GM12878 (cell line): ENCODE measurements at regions not wholly inside any gene's neighbourhood (a gene's known extent, or its start where the extent isn't known, plus 50 kb on each side); places are given as distances from the start of the nearest gene placed in this dataset.
A peak's percentile ranks its signal among the peaks of the same experiment; 100 is the strongest.

Experiments used
- ATAC-seq: fragments of 200-7000 bp; cut with Tn5 transposase; 3 replicates; pipeline ENCODE4 v1.9.1; 2020; ENCODE audit warnings: mild to moderate bottlenecking, moderate library complexity
- BruUV-seq: library from RNA; stranded (reverse); fragments of 400-500 nt; replicated peaks from 2 replicates; lab custom pipeline; 2021; lab: Mats Ljungman, UMichigan
- CTCF ChIA-PET: fragments of 300-600 bp; sonication (Branson Sonifier 250); formaldehyde crosslinking; extraction: SDS; loops from one replicate; lab custom pipeline; 2021; ENCODE audit warnings: inconsistent platforms; lab: Yijun Ruan, JAX
- POLR2A ChIA-PET: fragments of 350-600 bp; formaldehyde crosslinking; extraction: SDS; loops from one replicate; lab custom pipeline; 2021; ENCODE audit warnings: inconsistent platforms; lab: Charles Lee
- RAD21 ChIA-PET: fragments of 300-600 bp; sonication (Branson Sonifier 250); formaldehyde crosslinking; loops from one replicate; lab custom pipeline; 2023; ENCODE audit warnings: antibody characterized with exemption; ENCODE audit not compliant: unreplicated experiment; lab: Charles Lee
- SMC1A ChIA-PET: fragments of 300-600 bp; sonication (Branson Sonifier 250); formaldehyde crosslinking; loops from one replicate; lab custom pipeline; 2023; ENCODE audit not compliant: unreplicated experiment, uncharacterized antibody; lab: Charles Lee
- DNase-seq: peaks from one replicate; pipeline ENCODE4 v3.0.0-alpha.2; 2011; ENCODE audit warnings: low read depth, low spot score
- FAIRE-seq: peaks from 3 replicates; lab custom pipeline; 2011; peaks lifted over from hg19 to GRCh38; lab: Jason Lieb, UNC
- H2AFZ ChIP-seq: 2 replicates; pipeline ENCODE4 v1.6.0; 2011; ENCODE audit warnings: low read depth, low read length, control low read depth; ENCODE audit not compliant: control insufficient read depth
- H3K27ac ChIP-seq: 2 replicates; pipeline ENCODE4 v1.5.1; 2011; ENCODE audit warnings: control low read depth; ENCODE audit not compliant: control insufficient read depth, insufficient read depth
- H3K27me3 ChIP-seq, 2 experiments: replicated peaks in 1 of 2; 2 replicates each; pipeline versions ENCODE4 v1.6.0 to v1.6.1; 2011; ENCODE audit warnings: low read length in 1 of 2; ENCODE audit not compliant: control insufficient read depth in 2 of 2, insufficient read depth in 2 of 2
- H3K36me3 ChIP-seq, 2 experiments: 2 replicates each; pipeline ENCODE4 v1.5.1; 2011; ENCODE audit warnings: low read length in 1 of 2; ENCODE audit not compliant: control insufficient read depth in 2 of 2, insufficient read depth in 2 of 2
- H3K4me1 ChIP-seq: 2 replicates; pipeline ENCODE4 v1.6.1; 2011; ENCODE audit warnings: mild to moderate bottlenecking, low read length, moderate library complexity, mixed read lengths; ENCODE audit not compliant: control insufficient read depth, insufficient read depth
- H3K4me2 ChIP-seq: 2 replicates; pipeline ENCODE4 v1.6.0; 2011; ENCODE audit warnings: control low read depth; ENCODE audit not compliant: control insufficient read depth, insufficient read depth
- H3K4me3 ChIP-seq: fragments of 200-600 bp; sonication (generic); 2 replicates; pipeline ENCODE4 v1.5.1; 2016
- H3K79me2 ChIP-seq: 2 replicates; pipeline ENCODE4 v1.6.0; 2011; ENCODE audit warnings: low read length; ENCODE audit not compliant: control insufficient read depth, insufficient read depth
- H3K9ac ChIP-seq: 2 replicates; pipeline ENCODE4 v1.8.0; 2011; ENCODE audit warnings: low read length, control low read depth, mixed read lengths; ENCODE audit not compliant: control insufficient read depth, insufficient read depth
- H3K9me3 ChIP-seq: replicated peaks from 3 replicates; pipeline ENCODE4 v1.5.1; 2011; ENCODE audit warnings: mild to moderate bottlenecking, low read length; ENCODE audit not compliant: control insufficient read depth, insufficient read depth
- H4K20me1 ChIP-seq: 2 replicates; pipeline ENCODE4 v1.6.0; 2011; ENCODE audit not compliant: control insufficient read depth, insufficient read depth
- ATF3 ChIP-seq: IDR thresholded peaks from 2 replicates; pipeline ENCODE4 v1.6.1; 2011; ENCODE audit warnings: low read depth, mild to moderate bottlenecking, low read length, moderate library complexity, borderline replicate concordance; ENCODE audit errors: extremely low read depth
- CBX3 ChIP-seq: fragments of 200-600 bp; sonication (generic); IDR thresholded peaks from 2 replicates; pipeline ENCODE4 v1.6.1; 2016; ENCODE audit warnings: low read depth, borderline replicate concordance
- FOXM1 ChIP-seq: IDR thresholded peaks from 2 replicates; pipeline ENCODE4 v1.6.1; 2012; ENCODE audit warnings: low read depth, mild to moderate bottlenecking, inconsistent platforms, low read length, moderate library complexity
- GATAD2B ChIP-seq: fragments of 450-650 bp; conservative IDR thresholded peaks from 2 replicates; pipeline ENCODE4 v1.6.1; 2017; ENCODE audit warnings: low read depth, mild to moderate bottlenecking, moderate library complexity
- PBX3 ChIP-seq: IDR thresholded peaks from 2 replicates; pipeline ENCODE4 v1.6.1; 2011; ENCODE audit warnings: mild to moderate bottlenecking, low read depth, low read length, moderate library complexity; ENCODE audit not compliant: insufficient replicate concordance
- SMAD5 ChIP-seq: IDR thresholded peaks from 2 replicates; pipeline ENCODE4 v1.6.1; 2016; ENCODE audit warnings: antibody characterized with exemption, low read depth
- WGBS: methylation state at CpG from one replicate; pipeline ENCODE4 v1.1.6; 2016; ENCODE audit warnings: low lambda C conversion rate; ENCODE audit not compliant: insufficient replicate concordance, insufficient coverage; ENCODE audit errors: missing lambda C conversion rate; 5-methylcytosine and 5-hydroxymethylcytosine counted together
- in situ Hi-C: fragments of 300-500 bp; cut with MboI; formaldehyde crosslinking; loops from 9 replicates; pipeline ENCODE4 v1.14.3; 2018; ENCODE audit warnings: mixed read lengths
- intact Hi-C: fragments of 100-400 bp; cut with micrococcal nuclease; formaldehyde crosslinking; loops from one replicate; pipeline ENCODE4 v1.14.2; 2022; ENCODE audit not compliant: unreplicated experiment

GRCh38 chr2:11949732-11950523 lies 203.5 kb downstream of the LPIN1 start:
- Histone ChIP-seq H3K27ac (no peak overlapping the region), H3K4me1 (peaks cover 4% of the 10 kb centered on the region; the same call in 1 of the 2 replicates), H3K9ac (no peak overlapping the region), H2AFZ (no peak overlapping the region), H3K79me2 (no peaks in the 10 kb centered on the region), H3K27me3 (no peaks in the 10 kb centered on the region), H3K9me3 (peaks cover 7% of the 10 kb centered on the region; the same call in 2 of the 3 replicates), H3K4me2 (no peak overlapping the region), H3K4me3 (no peak overlapping the region), H3K36me3 (peaks cover 0 to 4% of the 10 kb centered on the region in 2 experiments; a peak in 2 of 4 replicates), H4K20me1 (no peaks in the 10 kb centered on the region)
- WGBS: 94% methylated on average over 4 of the region's 4 CpGs
- TF ChIP-seq FOXM1: no peak
- TF ChIP-seq ATF3: no peak
- no peak for TF ChIP-seq GATAD2B
- TF ChIP-seq PBX3: peak; percentile 50
- no peak for TF ChIP-seq CBX3
- no peak for TF ChIP-seq SMAD5
- CTCF ChIA-PET: interaction anchor here (1.3 kb wide), 1 partner anchor 86 kb away, joined by 3 read pairs; no protein-coding TSS in a partner anchor
- RAD21 ChIA-PET: no interaction called here
- FAIRE-seq (peak; percentile 35), DNase-seq (no peak), ATAC-seq (peak; percentile 50)
- POLR2A ChIA-PET: no interaction called here
- intact Hi-C loops (loop anchor here (5.0 to 10.0 kb wide), 2 partner anchors 122 to 345 kb away; no protein-coding TSS in a partner anchor), in situ Hi-C loops (no loop called here)
- SMC1A ChIA-PET: interaction anchor here (1.0 to 4.4 kb wide), 3 partner anchors 12 to 92 kb away, joined by 3 to 17 read pairs (median 4); no protein-coding TSS in a partner anchor
- no TSS peak for BruUV-seq
